HCT116 (cell line): ENCODE measurements at regions not wholly inside any gene's neighbourhood (a gene's known extent, or its start where the extent isn't known, plus 50 kb on each side); places are given as distances from the start of the nearest gene placed in this dataset.
"Not testable (repeated sequence)": the region's sequence is repeated elsewhere in the genome, so short reads cannot be mapped to it uniquely, and the experiment has no call there.

ENCODE experiments used
- ATAC-seq: fragments of 200-7000 bp; cut with Tn5 transposase; 2 replicates; pipeline ENCODE4 v1.9.1; 2020; ENCODE audit warnings: mild to moderate bottlenecking, moderate library complexity
- BruUV-seq: library from RNA; stranded (reverse); fragments of 400-500 nt; replicated peaks from 2 replicates; lab custom pipeline; 2021; lab: Mats Ljungman, UMichigan
- CTCF ChIA-PET: fragments of 300-600 bp; sonication (Branson Sonifier 250); formaldehyde crosslinking; loops from one replicate; lab custom pipeline; 2021; ENCODE audit warnings: antibody characterized with exemption; lab: Charles Lee
- POLR2A ChIA-PET: fragments of 300-600, 350-600 bp; sonication (Branson Sonifier 250); formaldehyde crosslinking; loops from one replicate; lab custom pipeline; 2021; ENCODE audit warnings: antibody characterized with exemption; lab: Charles Lee
- RAD21 ChIA-PET, 2 experiments: fragments of 300-600 bp; sonication (Branson Sonifier 250); formaldehyde crosslinking; loops; one replicate each; lab custom pipeline; 2023; ENCODE audit warnings: low total read pairs in 2 of 2; ENCODE audit not compliant: uncharacterized antibody in 2 of 2, unreplicated experiment in 2 of 2, low non-redundant PET in 1 of 2; lab: Charles Lee
- DNase-seq: peaks from one replicate; pipeline ENCODE4 v3.0.0-alpha.2; 2010; ENCODE audit warnings: low read depth, low spot score
- H2AFZ ChIP-seq: fragments of 200-600 bp; shearing (Covaris generic), sonication (generic); 2 replicates; pipeline ENCODE4 v1.6.1; 2017; ENCODE audit warnings: low read depth, mixed run types, mixed read lengths, antibody characterized with exemption, low read length; ENCODE audit not compliant: poor library complexity, severe bottlenecking
- H3K27ac ChIP-seq: 2 replicates; pipeline ENCODE4 v1.5.1; 2012; ENCODE audit warnings: low read depth, low read length
- H3K27me3 ChIP-seq: fragments of 200-600 bp; sonication (generic); 2 replicates; pipeline ENCODE4 v1.6.1; 2016; ENCODE audit warnings: mixed run types, low read length, mixed read lengths; ENCODE audit not compliant: insufficient read depth
- H3K36me3 ChIP-seq, 2 experiments: fragments of 200-500 bp in 1 of 2; fragments of 200-600 bp in 1 of 2; sonication (Bioruptor generic) in 1 of 2; sonication (generic) in 1 of 2; 2 replicates each; pipeline versions ENCODE4 v1.5.1 to v1.6.1; 2014 to 2016; ENCODE audit warnings: low read length in 2 of 2, inconsistent platforms in 1 of 2, mixed read lengths in 1 of 2, mixed run types in 1 of 2; ENCODE audit not compliant: insufficient read depth in 2 of 2, control insufficient read depth in 1 of 2
- H3K4me1 ChIP-seq, 2 experiments: fragments of 200-600 bp in 1 of 2; sonication (generic) in 1 of 2; 2 replicates each; pipeline versions ENCODE4 v1.5.1 to v1.6.1; 2012 to 2017; ENCODE audit warnings: low read length in 2 of 2, inconsistent platforms in 1 of 2, mild to moderate bottlenecking in 1 of 2, mixed read lengths in 1 of 2, mixed run types in 1 of 2, moderate library complexity in 1 of 2; ENCODE audit not compliant: insufficient read depth in 2 of 2, control insufficient read depth in 1 of 2
- H3K4me2 ChIP-seq: fragments of 200-600 bp; sonication (generic); 2 replicates; pipeline ENCODE4 v1.6.1; 2017; ENCODE audit warnings: mixed run types, low read length, mixed read lengths
- H3K4me3 ChIP-seq, 2 experiments: fragments of 200-600 bp in 1 of 2; sonication (generic) in 1 of 2; replicated peaks in 1 of 2; 2 replicates each; pipeline ENCODE4 v1.5.1; 2011 to 2016; ENCODE audit warnings: low read length in 2 of 2, control low read depth in 1 of 2, low read depth in 1 of 2, mild to moderate bottlenecking in 1 of 2, mixed read lengths in 1 of 2, mixed run types in 1 of 2
- H3K79me2 ChIP-seq: fragments of 200-600 bp; sonication (generic); 2 replicates; pipeline ENCODE4 v1.6.1; 2017; ENCODE audit warnings: mild to moderate bottlenecking, mixed run types, low read length, moderate library complexity, mixed read lengths; ENCODE audit not compliant: insufficient read depth
- H3K9ac ChIP-seq: fragments of 200-600 bp; sonication (generic); 2 replicates; pipeline ENCODE4 v1.6.1; 2016; ENCODE audit warnings: low read length, mixed read lengths
- H3K9me2 ChIP-seq: fragments of 200-600 bp; sonication (generic), shearing (Covaris generic); 2 replicates; pipeline ENCODE4 v1.6.1; 2017; ENCODE audit warnings: mixed run types, mild to moderate bottlenecking, moderate library complexity; ENCODE audit not compliant: insufficient read depth
- H3K9me3 ChIP-seq, 2 experiments: fragments of 200-500 bp in 1 of 2; fragments of 200-600 bp in 1 of 2; sonication (Bioruptor generic) in 1 of 2; sonication (generic) in 1 of 2; 2 replicates each; pipeline ENCODE4 v1.6.1; 2014 to 2017; ENCODE audit warnings: low read length in 2 of 2, mixed read lengths in 2 of 2, inconsistent platforms in 1 of 2, low read depth in 1 of 2, mild to moderate bottlenecking in 1 of 2, mixed run types in 1 of 2, moderate library complexity in 1 of 2; ENCODE audit not compliant: control insufficient read depth in 1 of 2, insufficient read depth in 1 of 2
- H4K20me1 ChIP-seq: fragments of 200-600 bp; sonication (generic), shearing (Covaris generic); 2 replicates; pipeline ENCODE4 v1.6.1; 2017; ENCODE audit warnings: mixed run types, mild to moderate bottlenecking, moderate library complexity; ENCODE audit not compliant: insufficient read depth
- CBX3 ChIP-seq: IDR thresholded peaks from 2 replicates; pipeline ENCODE4 v1.6.1; 2012; ENCODE audit warnings: low read depth
- EGR1 ChIP-seq: IDR thresholded peaks from 2 replicates; pipeline ENCODE4 v1.6.1; 2012; ENCODE audit warnings: low read depth
- ELF1 ChIP-seq: IDR thresholded peaks from 2 replicates; pipeline ENCODE4 v1.6.1; 2012; ENCODE audit warnings: low read depth, borderline replicate concordance
- EZH2phosphoT487 ChIP-seq: fragments of 200-600 bp; IDR thresholded peaks from 2 replicates; pipeline ENCODE4 v1.6.1; 2018; ENCODE audit warnings: antibody characterized with exemption, borderline replicate concordance
- JUND ChIP-seq: IDR thresholded peaks from 2 replicates; pipeline ENCODE4 v1.6.1; 2012
- REST ChIP-seq: IDR thresholded peaks from 2 replicates; pipeline ENCODE4 v1.6.1; 2012; ENCODE audit warnings: low read depth
- SIN3A ChIP-seq: IDR thresholded peaks from 2 replicates; pipeline ENCODE4 v1.6.1; 2012; ENCODE audit warnings: low read depth
- ZBTB33 ChIP-seq: IDR thresholded peaks from 2 replicates; pipeline ENCODE4 v1.6.1; 2011; ENCODE audit warnings: mild to moderate bottlenecking, low read length, moderate library complexity; ENCODE audit not compliant: insufficient replicate concordance; ENCODE audit errors: extremely low read depth
- ZFX ChIP-seq: fragments of 450-650 bp; IDR thresholded peaks from 2 replicates; pipeline ENCODE4 v1.6.1; 2017
- intact Hi-C: fragments of 100-400 bp; cut with micrococcal nuclease; formaldehyde crosslinking; loops from 2 replicates; pipeline ENCODE4 v1.10.0; 2022

- DNase-seq, H3K9ac ChIP-seq, H3K9me3 ChIP-seq, POLR2A ChIA-PET, CTCF ChIA-PET, RAD21 ChIA-PET, H2AFZ ChIP-seq, ATAC-seq, H3K4me2 ChIP-seq, H3K4me3 ChIP-seq, BruUV-seq, H3K27me3 ChIP-seq, intact Hi-C loops, H3K79me2 ChIP-seq, H3K9me2 ChIP-seq, H3K27ac ChIP-seq, H3K4me1 ChIP-seq, H3K36me3 ChIP-seq, H4K20me1 ChIP-seq: not testable (repeated sequence)
These were observed 449.9 kb upstream of the FANCL start for GRCh38 chr2:58691041-58691440.

GRCh38 chr2:58688813-58689212 lies 447.7 kb upstream of the FANCL start:
- Histone ChIP-seq H3K9me3 (no peaks in the 10 kb centered on the region), H3K9me2 (no peaks in the 10 kb centered on the region), H3K36me3 (no peaks in the 10 kb centered on the region), H2AFZ (no peak overlapping the region), H3K4me2 (no peak overlapping the region), H3K4me1 (no peaks in the 10 kb centered on the region)
- POLR2A ChIA-PET: no interaction called here
- ATAC-seq: no peak
- TF ChIP-seq JUND (no peak), EGR1 (no peak)
- TF ChIP-seq, all 23 proteins: peak for 0
- no peak overlapping the region for H3K9ac ChIP-seq
- H4K20me1 ChIP-seq: no peaks in the 10 kb centered on the region
- no TSS peak for BruUV-seq
- no peak for DNase-seq
- H3K27me3 ChIP-seq: no peaks in the 10 kb centered on the region
- H3K79me2 ChIP-seq: no peaks in the 10 kb centered on the region
- no peak overlapping the region for H3K27ac ChIP-seq
- CTCF ChIA-PET: no interaction called here
- RAD21 ChIA-PET: no interaction called here
- no peak overlapping the region for H3K4me3 ChIP-seq
- intact Hi-C loops: loop anchor here (10.0 kb wide), 1 partner anchor 934 kb away; no protein-coding TSS in a partner anchor

GRCh38 chr2:58686776-58687175 lies 445.7 kb upstream of the FANCL start:
- no peaks in the 10 kb centered on the region for H3K9me2 ChIP-seq
- no peaks in the 10 kb centered on the region for H4K20me1 ChIP-seq
- CTCF ChIA-PET: no interaction called here
- intact Hi-C loops: loop anchor here (10.0 kb wide), 1 partner anchor 932 kb away; no protein-coding TSS in a partner anchor
- H3K79me2 ChIP-seq: no peaks in the 10 kb centered on the region
- ATAC-seq: no peak
- no peak for DNase-seq
- H3K4me2 ChIP-seq: no peak overlapping the region
- POLR2A ChIA-PET: no interaction called here
- H3K9me3 ChIP-seq: no peaks in the 10 kb centered on the region
- no peak overlapping the region for H3K27ac ChIP-seq
- H3K27me3 ChIP-seq: no peaks in the 10 kb centered on the region
- H2AFZ ChIP-seq: no peak overlapping the region
- no peaks in the 10 kb centered on the region for H3K36me3 ChIP-seq
- no peak overlapping the region for H3K4me3 ChIP-seq
- H3K4me1 ChIP-seq: no peaks in the 10 kb centered on the region
- no TSS peak for BruUV-seq
- RAD21 ChIA-PET: no interaction called here
- H3K9ac ChIP-seq: no peak overlapping the region
- TF ChIP-seq ZFX (no peak), ZBTB33 (no peak), CBX3 (no peak), SIN3A (no peak), EZH2phosphoT487 (no peak), ELF1 (no peak), REST (no peak)
